GM12891 (cell line): ENCODE measurements at regions not wholly inside any gene's neighbourhood (a gene's known extent, or its start where the extent isn't known, plus 50 kb on each side); places are given as distances from the start of the nearest gene placed in this dataset.

Source experiments
- DNase-seq: peaks from one replicate; pipeline ENCODE4 v3.0.0; 2011; ENCODE audit warnings: low spot score; ENCODE audit not compliant: insufficient read length
- FAIRE-seq: peaks from 2 replicates; lab custom pipeline; 2011; peaks lifted over from hg19 to GRCh38; lab: Jason Lieb, UNC
- PAX5 ChIP-seq: IDR thresholded peaks from 2 replicates; pipeline ENCODE4 v1.6.1; 2011; ENCODE audit warnings: low read length, moderate library complexity, mild to moderate bottlenecking; ENCODE audit not compliant: insufficient read depth, severe bottlenecking
- POLR2A ChIP-seq: IDR thresholded peaks from 2 replicates; pipeline ENCODE4 v1.6.1; 2011; ENCODE audit warnings: low read depth, low read length, control low read depth
- POLR2AphosphoS5 ChIP-seq: IDR thresholded peaks from 2 replicates; pipeline ENCODE4 v1.6.1; 2011; ENCODE audit warnings: low read depth, low read length, control low read depth
- POU2F2 ChIP-seq: IDR thresholded peaks from 2 replicates; pipeline ENCODE4 v1.6.1; 2011; ENCODE audit warnings: low read depth, mild to moderate bottlenecking, control low read depth, low read length, moderate library complexity
- SPI1 ChIP-seq: IDR thresholded peaks from 2 replicates; pipeline ENCODE4 v1.6.1; 2011; ENCODE audit warnings: low read depth, low read length, control low read depth
- TAF1 ChIP-seq: IDR thresholded peaks from 2 replicates; pipeline ENCODE4 v1.6.1; 2011; ENCODE audit warnings: low read depth, low read length, control low read depth

DNA sequence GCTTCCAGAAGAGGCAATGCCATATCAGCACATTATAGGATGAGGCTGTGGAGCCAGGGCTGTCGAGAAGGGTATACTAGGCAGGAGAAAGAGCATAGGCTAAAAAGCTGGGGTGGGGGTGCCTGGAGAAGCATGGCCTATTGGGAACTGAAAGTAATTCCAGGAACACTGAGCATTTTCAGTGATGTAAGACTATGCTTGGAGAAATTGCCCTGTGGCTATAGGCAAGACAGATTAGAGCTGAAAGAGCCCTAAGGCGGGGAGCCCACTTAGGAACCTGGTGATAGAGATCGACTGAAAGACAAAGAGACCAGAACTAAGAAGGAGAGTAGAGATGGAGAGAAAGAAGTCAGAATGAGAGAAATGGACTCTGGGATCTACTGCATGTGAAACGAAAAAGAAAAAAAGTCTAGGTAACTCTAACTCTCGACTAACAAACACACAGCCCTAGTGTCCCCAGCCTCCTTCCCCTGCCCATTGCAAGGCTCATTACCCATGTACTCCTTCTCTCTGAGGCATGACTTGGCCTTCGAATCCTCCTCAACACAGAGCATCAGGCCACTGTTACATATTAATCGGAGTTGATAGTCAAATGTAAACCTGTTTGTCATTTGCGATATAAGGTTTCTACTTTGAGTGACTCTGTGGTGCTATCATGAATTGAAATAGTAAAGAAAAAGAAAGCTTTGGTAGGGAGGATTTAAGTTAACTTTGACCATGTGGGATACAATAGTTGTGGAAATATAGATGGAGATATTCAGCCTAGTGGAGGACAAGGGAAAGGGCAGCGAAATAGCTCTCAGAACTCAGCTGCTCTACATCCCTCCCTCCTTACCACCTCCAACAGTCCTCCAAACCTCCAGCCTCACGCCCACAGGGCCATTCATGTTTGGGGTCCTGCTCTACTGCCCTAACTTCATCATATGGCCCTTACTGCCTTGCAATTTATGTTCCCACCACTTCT is 52.3 kb upstream of the BMAL1 start:
- FAIRE-seq (no peak), DNase-seq (no peak)
- TF ChIP-seq PAX5 (no peak), POLR2AphosphoS5 (no peak), TAF1 (no peak), POU2F2 (no peak), POLR2A (no peak), SPI1 (no peak)

DNA sequence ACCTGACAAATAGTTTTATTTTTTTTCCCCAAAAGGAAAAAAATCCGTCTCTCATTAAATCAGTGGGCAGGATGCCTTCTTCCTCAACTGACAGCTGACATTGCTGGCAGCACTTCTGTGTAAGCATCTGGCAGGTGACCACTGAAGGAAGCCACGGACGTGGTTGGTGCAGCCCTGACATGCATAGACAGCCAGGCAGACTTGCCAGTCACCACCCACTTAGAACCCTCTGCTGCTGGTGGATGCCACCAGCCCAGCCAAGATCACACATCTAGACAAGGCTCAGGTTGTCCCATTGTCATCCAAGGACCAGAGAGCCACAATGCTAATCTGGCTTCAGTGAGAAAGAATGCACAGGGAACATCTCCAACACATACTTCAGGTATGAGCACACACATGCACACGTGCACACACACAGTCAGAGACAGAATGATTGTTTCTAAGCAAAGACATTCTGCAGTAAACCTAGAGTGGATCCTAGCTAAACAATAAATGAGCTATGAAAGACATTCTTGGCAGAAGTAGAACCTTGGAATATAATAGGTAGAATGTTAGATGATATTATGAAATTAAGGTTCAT is 49.8 kb upstream of the BMAL1 start:
- TF ChIP-seq PAX5 (no peak), TAF1 (no peak), POU2F2 (no peak), SPI1 (no peak), POLR2A (no peak), POLR2AphosphoS5 (no peak)
- FAIRE-seq = no peak
- no peak for DNase-seq
